ENCODE measurements at regions not wholly inside any gene's neighbourhood (a gene's known extent, or its start where the extent isn't known, plus 50 kb on each side); places are given as distances from the start of the nearest gene placed in this dataset.

- no peak overlapping the region for H3K27ac ChIP-seq (ENCODE audit: low read depth, low read length, poor library complexity, severe bottlenecking)
- no peaks in the 10 kb centered on the region for H3F3A ChIP-seq (ENCODE audit: insufficient read depth, low read length)
- H4K20me1 ChIP-seq (ENCODE audit: insufficient read depth, low read length), result no peaks in the 10 kb centered on the region
- H3K4me3 ChIP-seq (ENCODE audit: low read depth, low read length, poor library complexity, severe bottlenecking), result no peak overlapping the region
- H3K9me2 ChIP-seq (ENCODE audit: low read depth, low read length), result no peaks in the 10 kb centered on the region
- H3K4me1 ChIP-seq (ENCODE audit: insufficient read depth, low read length, severe bottlenecking), result no peaks in the 10 kb centered on the region
- no peaks in the 10 kb centered on the region for H3K36me3 ChIP-seq (ENCODE audit: insufficient read depth, low read length)
- no peak overlapping the region for H3K4me2 ChIP-seq (ENCODE audit: low read length)
- TF ChIP-seq EZH2 (IDR thresholded peaks at IDR 0.05; ENCODE audit: borderline replicate concordance, low read length) (no peak), CTCF (IDR thresholded peaks at IDR 0.05; ENCODE audit: low read length) (no peak)
- no peaks in the 10 kb centered on the region for H3K79me2 ChIP-seq (ENCODE audit: insufficient read depth, low read length)
- H3K9me3 ChIP-seq (ENCODE audit: low read length), result no peaks in the 10 kb centered on the region
- no peaks in the 10 kb centered on the region for H3K27me3 ChIP-seq (ENCODE audit: insufficient read depth, low read length)
- H3K9ac ChIP-seq (ENCODE audit: low read length), result no peak overlapping the region
- no peak overlapping the region for H2AFZ ChIP-seq (ENCODE audit: low read length)
These were observed 731.4 kb upstream of the POT1 start for GRCh38 chr7:125661006-125661405.

- Histone ChIP-seq H3K27me3 (ENCODE audit: insufficient read depth, low read length) (no peaks in the 10 kb centered on the region), H3K27ac (ENCODE audit: low read depth, low read length, poor library complexity, severe bottlenecking) (no peak overlapping the region), H3K9me2 (ENCODE audit: low read depth, low read length) (peaks cover 8% of the 10 kb centered on the region; the same call in 1 of the 2 replicates), H3K4me1 (ENCODE audit: insufficient read depth, low read length, severe bottlenecking) (no peaks in the 10 kb centered on the region), H2AFZ (ENCODE audit: low read length) (no peak overlapping the region), H3K9me3 (ENCODE audit: low read length) (no peaks in the 10 kb centered on the region), H3K36me3 (ENCODE audit: insufficient read depth, low read length) (no peaks in the 10 kb centered on the region), H3F3A (ENCODE audit: insufficient read depth, low read length) (no peaks in the 10 kb centered on the region), H3K4me3 (ENCODE audit: low read depth, low read length, poor library complexity, severe bottlenecking) (no peak overlapping the region), H3K9ac (ENCODE audit: low read length) (no peak overlapping the region), H3K79me2 (ENCODE audit: insufficient read depth, low read length) (no peaks in the 10 kb centered on the region), H4K20me1 (ENCODE audit: insufficient read depth, low read length) (no peaks in the 10 kb centered on the region), H3K4me2 (ENCODE audit: low read length) (no peak overlapping the region)
- no peak for TF ChIP-seq CTCF (IDR thresholded peaks at IDR 0.05; ENCODE audit: low read length)
- TF ChIP-seq EZH2 (IDR thresholded peaks at IDR 0.05; ENCODE audit: borderline replicate concordance, low read length), result no peak
These were observed 724.5 kb upstream of the POT1 start for GRCh38 chr7:125654076-125654475.

- no peak overlapping the region for H3K27ac ChIP-seq (ENCODE audit: low read depth, low read length, poor library complexity, severe bottlenecking)
- H2AFZ ChIP-seq (ENCODE audit: low read length), result no peak overlapping the region
- H3K79me2 ChIP-seq (ENCODE audit: insufficient read depth, low read length), result no peaks in the 10 kb centered on the region
- H3K9ac ChIP-seq (ENCODE audit: low read length), result no peak overlapping the region
- no peak overlapping the region for H3K4me2 ChIP-seq (ENCODE audit: low read length)
- TF ChIP-seq EZH2 (IDR thresholded peaks at IDR 0.05; ENCODE audit: borderline replicate concordance, low read length), result no peak
- TF ChIP-seq CTCF (IDR thresholded peaks at IDR 0.05; ENCODE audit: low read length), result no peak
- H3K27me3 ChIP-seq (ENCODE audit: insufficient read depth, low read length), result no peaks in the 10 kb centered on the region
- no peak overlapping the region for H3K4me3 ChIP-seq (ENCODE audit: low read depth, low read length, poor library complexity, severe bottlenecking)
- no peaks in the 10 kb centered on the region for H3F3A ChIP-seq (ENCODE audit: insufficient read depth, low read length)
- H3K9me3 ChIP-seq (ENCODE audit: low read length), result no peaks in the 10 kb centered on the region
- H4K20me1 ChIP-seq (ENCODE audit: insufficient read depth, low read length), result no peaks in the 10 kb centered on the region
- no peaks in the 10 kb centered on the region for H3K4me1 ChIP-seq (ENCODE audit: insufficient read depth, low read length, severe bottlenecking)
- H3K9me2 ChIP-seq (ENCODE audit: low read depth, low read length), result peaks cover 8% of the 10 kb centered on the region; the same call in 1 of the 2 replicates
- H3K36me3 ChIP-seq (ENCODE audit: insufficient read depth, low read length), result no peaks in the 10 kb centered on the region
These were observed 722.4 kb upstream of the POT1 start for GRCh38 chr7:125651823-125652528.

Measured in OCI-LY1 (cell line).